WTC11 (cell line): ENCODE measurements at regions not wholly inside any gene's neighbourhood (a gene's known extent, or its start where the extent isn't known, plus 50 kb on each side); places are given as distances from the start of the nearest gene placed in this dataset.

Experiments used
- CREM ChIP-seq: sonication (generic); formaldehyde crosslinking; IDR thresholded peaks from 2 replicates; pipeline ENCODE4 v1.8.1; 2022; ENCODE audit warnings: mild to moderate bottlenecking, missing genetic modification reagents, moderate library complexity
- CTCF ChIP-seq: fragments of 200-600 bp; IDR thresholded peaks from 2 replicates; pipeline ENCODE4 v1.8.0; 2022; ENCODE audit warnings: antibody characterized with exemption
- E2F1 ChIP-seq: sonication (generic); formaldehyde crosslinking; IDR thresholded peaks from 2 replicates; pipeline ENCODE4 v1.8.0; 2022; ENCODE audit warnings: mild to moderate bottlenecking, missing genetic modification reagents
- FOXP1 ChIP-seq: sonication (generic); formaldehyde crosslinking; IDR thresholded peaks from 2 replicates; pipeline ENCODE4 v1.8.0; 2022; ENCODE audit warnings: missing genetic modification reagents, mild to moderate bottlenecking, moderate library complexity, borderline replicate concordance
- NFYB ChIP-seq: sonication (generic); formaldehyde crosslinking; conservative IDR thresholded peaks from 2 replicates; pipeline ENCODE4 v1.8.0; 2022; ENCODE audit warnings: low read depth, missing genetic modification reagents
- OVOL2 ChIP-seq: fragments of 250-450 bp; sonication (Bioruptor Pico); IDR thresholded peaks from 2 replicates; pipeline ENCODE4 v1.9.0; 2021; ENCODE audit warnings: mild to moderate bottlenecking, borderline replicate concordance
- RELA ChIP-seq: sonication (generic); formaldehyde crosslinking; IDR thresholded peaks from 2 replicates; pipeline ENCODE4 v1.8.1; 2022; ENCODE audit warnings: missing genetic modification reagents, mild to moderate bottlenecking, borderline replicate concordance
- ZNF423 ChIP-seq: fragments of 250-450 bp; sonication (Bioruptor Pico); IDR thresholded peaks from 2 replicates; pipeline ENCODE4 v2.1.2; 2022; ENCODE audit warnings: mild to moderate bottlenecking, moderate library complexity

GRCh38 chr11:109734566-109734965, 312.6 kb downstream of the C11orf87 start:
- TF ChIP-seq CREM (CRISPR knock-in tag) (no peak), CTCF (no peak), E2F1 (CRISPR knock-in tag) (no peak), NFYB (CRISPR knock-in tag) (no peak), OVOL2 (CRISPR knock-in tag) (no peak), ZNF423 (no peak), FOXP1 (CRISPR knock-in tag) (no peak), RELA (CRISPR knock-in tag) (no peak)
